Gastrocnemius medialis (tissue), 4 donors: ENCODE measurements at regions not wholly inside any gene's neighbourhood (a gene's known extent, or its start where the extent isn't known, plus 50 kb on each side); places are given as distances from the start of the nearest gene placed in this dataset.

ENCODE experiments used
- POLR2A ChIP-seq, 2 donors: fragments of 450-650 bp; IDR thresholded peaks; one replicate each; pipeline ENCODE4 v1.6.1; 2017; ENCODE audit warnings: antibody characterized with exemption in 2 of 2, mild to moderate bottlenecking in 2 of 2, moderate library complexity in 2 of 2
- TF ChIP-seq, protein P1 (sequence below), 5 experiments: fragments of 450-650 bp in 3 of 5; fragments of 200-600 bp in 2 of 5; sonication (generic) in 2 of 5; IDR thresholded peaks in 4 of 5; conservative IDR thresholded peaks in 1 of 5; 1 replicate in 4 of 5; 2 replicates in 1 of 5; pipeline ENCODE4 v1.5.1; 2016 to 2019; ENCODE audit warnings: antibody characterized with exemption in 5 of 5, mild to moderate bottlenecking in 3 of 5, moderate library complexity in 3 of 5

GRCh38 chr19:32177686-32178085 lies 167.7 kb upstream of the ZNF507 start:
- TF ChIP-seq, protein P1, sequence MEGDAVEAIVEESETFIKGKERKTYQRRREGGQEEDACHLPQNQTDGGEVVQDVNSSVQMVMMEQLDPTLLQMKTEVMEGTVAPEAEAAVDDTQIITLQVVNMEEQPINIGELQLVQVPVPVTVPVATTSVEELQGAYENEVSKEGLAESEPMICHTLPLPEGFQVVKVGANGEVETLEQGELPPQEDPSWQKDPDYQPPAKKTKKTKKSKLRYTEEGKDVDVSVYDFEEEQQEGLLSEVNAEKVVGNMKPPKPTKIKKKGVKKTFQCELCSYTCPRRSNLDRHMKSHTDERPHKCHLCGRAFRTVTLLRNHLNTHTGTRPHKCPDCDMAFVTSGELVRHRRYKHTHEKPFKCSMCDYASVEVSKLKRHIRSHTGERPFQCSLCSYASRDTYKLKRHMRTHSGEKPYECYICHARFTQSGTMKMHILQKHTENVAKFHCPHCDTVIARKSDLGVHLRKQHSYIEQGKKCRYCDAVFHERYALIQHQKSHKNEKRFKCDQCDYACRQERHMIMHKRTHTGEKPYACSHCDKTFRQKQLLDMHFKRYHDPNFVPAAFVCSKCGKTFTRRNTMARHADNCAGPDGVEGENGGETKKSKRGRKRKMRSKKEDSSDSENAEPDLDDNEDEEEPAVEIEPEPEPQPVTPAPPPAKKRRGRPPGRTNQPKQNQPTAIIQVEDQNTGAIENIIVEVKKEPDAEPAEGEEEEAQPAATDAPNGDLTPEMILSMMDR (IDR thresholded peaks at IDR 0.05 in 4 of 5, conservative IDR thresholded peaks at IDR 0.05 in 1 of 5) = no peak
- no peak for TF ChIP-seq POLR2A (IDR thresholded peaks at IDR 0.05)
